ENCODE measurements at regions not wholly inside any gene's neighbourhood (a gene's known extent, or its start where the extent isn't known, plus 50 kb on each side); places are given as distances from the start of the nearest gene placed in this dataset.

DNA sequence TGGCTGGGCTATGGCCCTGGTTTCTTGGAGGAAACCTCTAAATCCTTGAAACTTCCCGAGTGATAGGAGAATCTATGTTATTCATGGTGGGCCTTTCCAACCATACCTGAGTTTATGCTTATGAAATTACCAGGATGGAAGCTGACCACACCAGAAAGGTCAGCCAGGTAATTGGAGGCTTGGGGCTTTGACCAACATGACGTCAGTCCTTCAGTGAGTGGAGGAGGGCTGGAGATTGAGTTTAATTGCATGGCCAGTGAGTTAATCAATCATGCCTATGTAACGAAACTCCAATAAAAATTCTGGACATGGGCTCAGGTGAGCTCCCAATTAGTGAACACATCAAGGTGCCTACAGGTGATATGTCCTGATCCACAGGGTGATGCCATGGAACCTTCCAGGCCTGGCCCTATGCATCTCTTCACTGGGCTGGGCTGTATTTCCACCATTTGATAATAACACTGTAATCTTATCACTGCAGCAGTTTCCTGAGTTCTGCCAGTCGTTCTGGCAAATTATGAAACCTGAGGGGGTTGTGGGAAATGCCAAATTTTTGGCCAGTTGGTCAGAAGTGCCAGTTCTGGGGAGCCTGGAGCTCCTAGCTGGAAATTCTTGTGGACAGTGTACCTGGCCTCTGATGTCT, 106.5 kb downstream of the CDH26 start:
- peaks cover 24% of the 10 kb centered on the region for H3K4me1 ChIP-seq (replicated peaks)
- no peak for DNase-seq (ENCODE audit: low read depth in 1 of 2, low spot score in 2 of 2)
- H3K4me3 ChIP-seq = no peak overlapping the region
- H3K36me3 ChIP-seq = no peaks in the 10 kb centered on the region
- no peaks in the 10 kb centered on the region for H3K27me3 ChIP-seq (replicated peaks)
- no peaks in the 10 kb centered on the region for H3K9me3 ChIP-seq (replicated peaks)
- H3K27ac ChIP-seq = no peak overlapping the region

DNA sequence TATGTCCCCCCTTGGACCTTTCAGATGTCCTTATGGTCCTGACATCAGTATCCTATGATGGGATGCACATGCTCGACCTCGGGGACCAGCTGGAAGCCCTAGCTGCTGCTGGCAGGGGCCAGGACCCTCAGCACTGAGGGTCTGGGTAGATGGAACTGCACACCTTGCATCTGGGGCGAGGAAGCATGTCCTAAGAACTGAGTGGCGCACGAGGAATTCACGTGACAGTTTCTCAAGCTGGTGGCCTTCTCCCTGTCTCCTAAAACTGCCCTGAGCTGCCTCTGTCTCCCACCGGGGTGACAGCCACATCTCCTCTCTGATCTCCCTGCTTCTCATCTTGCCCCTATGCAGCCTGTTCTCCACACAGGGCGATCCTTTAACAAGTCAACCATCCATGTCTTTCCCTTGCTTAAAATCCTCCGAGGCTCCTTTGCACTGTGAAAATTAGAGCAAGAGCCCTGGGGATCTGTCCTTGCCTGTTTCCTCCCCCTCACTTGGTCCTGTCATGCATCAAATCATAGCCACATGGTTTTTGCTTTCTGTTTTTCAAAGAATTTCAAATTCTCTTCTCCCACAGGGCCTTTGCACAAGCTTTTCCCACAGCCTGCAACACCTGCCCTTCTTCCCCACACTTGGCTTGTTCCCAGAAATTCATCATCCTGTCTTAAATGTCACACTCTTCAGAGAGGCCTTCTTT, 107.7 kb downstream of the CDH26 start:
- no peaks in the 10 kb centered on the region for H3K27me3 ChIP-seq (replicated peaks)
- peaks cover 24% of the 10 kb centered on the region for H3K4me1 ChIP-seq (replicated peaks)
- no peak for DNase-seq (ENCODE audit: low read depth in 1 of 2, low spot score in 2 of 2)
- no peak overlapping the region for H3K27ac ChIP-seq
- H3K4me3 ChIP-seq = no peak overlapping the region
- H3K36me3 ChIP-seq = no peaks in the 10 kb centered on the region
- H3K9me3 ChIP-seq (replicated peaks) = no peaks in the 10 kb centered on the region

DNA sequence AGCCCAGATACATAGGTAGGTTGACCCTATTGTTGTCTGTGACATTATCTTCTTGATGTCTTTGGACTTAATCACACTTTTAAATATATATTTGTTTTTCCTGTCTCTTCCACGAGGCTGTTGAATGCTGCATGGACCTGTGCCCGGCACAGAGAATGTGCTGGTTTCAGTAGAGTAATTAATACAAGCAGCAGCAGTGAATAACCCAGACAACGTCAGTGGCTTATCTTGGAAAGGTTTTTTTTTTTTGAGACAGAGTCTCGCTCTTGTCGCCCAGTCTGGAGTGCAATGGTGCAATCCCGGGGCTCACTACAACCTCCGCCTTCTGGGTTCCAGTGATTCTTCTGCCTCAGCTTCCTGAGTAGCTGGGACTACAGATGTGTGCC, 108.2 kb downstream of the CDH26 start:
- H3K27ac ChIP-seq = no peak overlapping the region
- no peak for DNase-seq (ENCODE audit: low read depth in 1 of 2, low spot score in 2 of 2)

GRCh38 chr20:60068509-60068908, 110.3 kb downstream of the CDH26 start:
- H3K27me3 ChIP-seq (replicated peaks) = 0 out of 2 replicates have a peak, but pooled peaks cover 1% of the 10 kb centered on the region
- peaks cover 9% of the 10 kb centered on the region for H3K4me1 ChIP-seq (replicated peaks)
- no peaks in the 10 kb centered on the region for H3K36me3 ChIP-seq
- H3K9me3 ChIP-seq (replicated peaks) = no peaks in the 10 kb centered on the region
- H3K27ac ChIP-seq = no peak overlapping the region
- DNase-seq (ENCODE audit: low read depth in 1 of 2, low spot score in 2 of 2) = no peak
- H3K4me3 ChIP-seq = no peak overlapping the region

More for the DNA sequence above, 108.2 kb downstream of the CDH26 start:
- no peaks in the 10 kb centered on the region for H3K9me3 ChIP-seq (replicated peaks)
- H3K36me3 ChIP-seq = no peaks in the 10 kb centered on the region
- H3K4me1 ChIP-seq (replicated peaks) = peaks cover 23% of the 10 kb centered on the region
- H3K27me3 ChIP-seq (replicated peaks) = no peaks in the 10 kb centered on the region
- no peak overlapping the region for H3K4me3 ChIP-seq

DNA sequence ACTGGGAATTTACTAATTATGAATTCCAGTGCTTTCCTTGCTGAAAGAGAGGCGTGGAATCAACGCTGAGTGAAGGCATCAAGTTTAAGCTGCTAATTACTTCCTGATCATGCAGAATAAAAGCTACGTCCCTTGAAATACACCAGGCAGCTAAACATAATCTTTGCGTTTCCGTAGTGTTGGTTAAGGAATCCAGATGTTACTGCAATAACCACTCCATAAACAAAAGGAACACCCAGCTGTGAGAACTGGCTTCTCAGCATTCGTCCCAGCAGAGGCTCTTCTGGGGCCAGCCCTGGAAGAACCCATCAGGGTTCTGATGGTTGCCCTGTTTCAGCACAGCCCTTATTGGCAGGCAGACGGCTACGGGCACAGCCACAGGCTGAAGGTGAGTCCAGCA, 111.4 kb downstream of the CDH26 start:
- DNase-seq (ENCODE audit: low read depth in 1 of 2, low spot score in 2 of 2) = no peak
- Histone ChIP-seq H3K36me3 (no peaks in the 10 kb centered on the region), H3K27me3 (replicated peaks) (0 out of 2 replicates have a peak, but pooled peaks cover 5% of the 10 kb centered on the region), H3K4me1 (replicated peaks) (peaks cover 5% of the 10 kb centered on the region; the same call in 1 of the 2 replicates), H3K27ac (no peak overlapping the region), H3K4me3 (no peak overlapping the region), H3K9me3 (replicated peaks) (no peaks in the 10 kb centered on the region)

DNA sequence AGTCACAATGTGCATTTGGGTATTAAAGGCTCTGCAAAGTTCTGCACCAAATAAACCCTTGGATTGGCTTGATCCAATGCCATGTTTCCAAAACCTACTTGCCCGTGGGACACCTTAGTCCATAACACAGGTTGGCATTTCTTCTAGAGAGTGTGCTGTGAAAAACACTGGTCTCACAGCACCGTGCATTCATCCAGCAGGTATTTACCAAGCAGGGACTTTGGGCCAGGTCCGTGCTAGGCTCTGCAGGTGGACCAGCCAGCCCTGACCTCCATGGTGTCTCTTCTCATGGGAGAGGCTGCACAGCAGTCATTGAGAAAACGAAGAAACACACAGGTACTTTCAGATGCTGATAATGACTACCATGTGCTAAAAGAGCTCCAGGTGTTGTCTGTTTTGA, 112.6 kb downstream of the CDH26 start:
- Histone ChIP-seq H3K9me3 (replicated peaks) (no peaks in the 10 kb centered on the region), H3K4me3 (no peak overlapping the region), H3K27ac (no peak overlapping the region), H3K27me3 (replicated peaks) (peaks cover 9% of the 10 kb centered on the region; the same call in 1 of the 2 replicates), H3K4me1 (replicated peaks) (peaks cover 5% of the 10 kb centered on the region; the same call in 1 of the 2 replicates), H3K36me3 (no peaks in the 10 kb centered on the region)
- no peak for DNase-seq (ENCODE audit: low read depth in 1 of 2, low spot score in 2 of 2)

GRCh38 chr20:60071965-60072364, 113.7 kb downstream of the CDH26 start:
- no peak overlapping the region for H3K4me3 ChIP-seq
- peaks cover 9% of the 10 kb centered on the region; the same call in 1 of the 2 replicates for H3K27me3 ChIP-seq (replicated peaks)
- no peak overlapping the region for H3K27ac ChIP-seq
- peaks cover 5% of the 10 kb centered on the region; the same call in 1 of the 2 replicates for H3K4me1 ChIP-seq (replicated peaks)
- DNase-seq (ENCODE audit: low read depth in 1 of 2, low spot score in 2 of 2) = no peak
- H3K9me3 ChIP-seq (replicated peaks) = no peaks in the 10 kb centered on the region
- H3K36me3 ChIP-seq = no peaks in the 10 kb centered on the region

- peaks cover 5% of the 10 kb centered on the region; the same call in 1 of the 2 replicates for H3K4me1 ChIP-seq (replicated peaks)
- no peak overlapping the region for H3K27ac ChIP-seq
- peaks cover 9% of the 10 kb centered on the region; the same call in 1 of the 2 replicates for H3K27me3 ChIP-seq (replicated peaks)
- H3K36me3 ChIP-seq = no peaks in the 10 kb centered on the region
- DNase-seq (ENCODE audit: low read depth in 1 of 2, low spot score in 2 of 2) = no peak
- H3K9me3 ChIP-seq (replicated peaks) = no peaks in the 10 kb centered on the region
- no peak overlapping the region for H3K4me3 ChIP-seq
Measured at GRCh38 chr20:60073086-60073485, 114.9 kb downstream of the CDH26 start.

GRCh38 chr20:60073504-60073903, 115.3 kb downstream of the CDH26 start:
- DNase-seq (ENCODE audit: low read depth in 1 of 2, low spot score in 2 of 2) = no peak
- no peak overlapping the region for H3K4me3 ChIP-seq
- no peaks in the 10 kb centered on the region for H3K36me3 ChIP-seq
- H3K4me1 ChIP-seq (replicated peaks) = peaks cover 5% of the 10 kb centered on the region; the same call in 1 of the 2 replicates
- peaks cover 9% of the 10 kb centered on the region; the same call in 1 of the 2 replicates for H3K27me3 ChIP-seq (replicated peaks)
- no peaks in the 10 kb centered on the region for H3K9me3 ChIP-seq (replicated peaks)
- H3K27ac ChIP-seq = no peak overlapping the region

DNA sequence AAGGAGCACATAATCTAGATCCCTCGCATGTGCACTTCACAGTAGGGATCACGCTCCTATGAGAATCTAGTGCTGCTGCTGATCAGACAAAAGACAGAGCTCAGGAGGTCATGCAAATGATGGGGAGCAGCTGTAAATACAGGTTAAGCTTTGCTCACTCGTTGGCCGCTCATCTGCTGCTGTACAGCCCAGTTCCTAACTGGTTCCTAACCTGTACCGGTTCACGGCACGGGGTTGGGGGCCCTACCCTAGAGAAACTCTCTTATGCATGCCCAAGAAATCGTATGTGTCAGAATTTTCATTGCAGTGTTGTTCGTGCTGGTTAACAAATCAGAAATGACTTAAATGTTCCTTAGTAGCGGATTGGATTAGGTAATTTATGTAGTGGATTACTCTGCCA, 116.1 kb downstream of the CDH26 start:
- H3K36me3 ChIP-seq = no peaks in the 10 kb centered on the region
- H3K4me3 ChIP-seq = no peak overlapping the region
- no peak for DNase-seq (ENCODE audit: low read depth in 1 of 2, low spot score in 2 of 2)
- H3K4me1 ChIP-seq (replicated peaks) = peaks cover 5% of the 10 kb centered on the region; the same call in 1 of the 2 replicates
- no peak overlapping the region for H3K27ac ChIP-seq
- peaks cover 9% of the 10 kb centered on the region; the same call in 1 of the 2 replicates for H3K27me3 ChIP-seq (replicated peaks)
- no peaks in the 10 kb centered on the region for H3K9me3 ChIP-seq (replicated peaks)

DNA sequence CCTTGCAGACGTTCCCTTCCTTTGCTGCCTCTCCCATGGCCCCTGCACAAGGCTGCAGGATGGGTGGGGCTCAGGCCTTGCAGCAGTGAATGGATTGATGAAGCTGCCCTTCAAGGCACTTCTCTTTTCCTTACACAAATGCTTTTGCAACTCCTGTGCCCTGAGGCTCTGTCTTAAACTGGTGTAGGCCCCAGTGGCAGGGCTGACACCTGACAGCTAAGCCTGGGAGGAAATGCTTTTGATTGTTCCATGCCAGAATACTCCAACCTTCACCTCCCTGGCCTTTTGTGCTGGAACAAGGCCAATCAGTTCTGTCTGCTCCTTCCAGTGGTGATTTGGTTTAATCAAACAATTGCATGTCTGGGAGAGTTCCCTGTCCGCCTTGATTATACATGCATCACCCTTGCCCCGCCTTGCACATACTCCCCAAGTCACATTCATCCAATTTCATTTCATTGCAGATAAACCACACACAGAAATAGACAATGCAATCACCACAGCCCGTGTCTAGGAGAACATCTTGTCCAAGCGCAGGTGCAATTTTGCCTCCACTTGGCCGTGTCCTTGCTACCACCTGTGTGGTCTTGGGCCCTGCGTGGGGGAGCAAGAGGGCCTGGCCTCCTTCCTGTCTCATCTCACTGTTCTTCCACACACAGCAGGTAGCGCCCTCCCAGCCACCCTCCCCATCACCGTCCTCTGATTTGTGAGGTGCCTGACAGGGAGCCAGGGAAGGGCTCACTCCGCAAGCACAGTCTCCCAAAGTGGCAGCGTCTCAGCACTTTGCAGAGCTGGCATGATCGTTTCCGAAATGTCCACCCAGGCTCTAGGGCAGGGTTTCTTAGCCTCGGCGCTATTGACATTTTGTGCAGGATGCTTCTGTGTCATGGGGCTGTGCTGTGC, 120.4 kb downstream of the CDH26 start:
- H3K27me3 ChIP-seq (replicated peaks) = peaks cover 12% of the 10 kb centered on the region
- H3K4me3 ChIP-seq = no peak overlapping the region
- H3K9me3 ChIP-seq (replicated peaks) = no peaks in the 10 kb centered on the region

DNA sequence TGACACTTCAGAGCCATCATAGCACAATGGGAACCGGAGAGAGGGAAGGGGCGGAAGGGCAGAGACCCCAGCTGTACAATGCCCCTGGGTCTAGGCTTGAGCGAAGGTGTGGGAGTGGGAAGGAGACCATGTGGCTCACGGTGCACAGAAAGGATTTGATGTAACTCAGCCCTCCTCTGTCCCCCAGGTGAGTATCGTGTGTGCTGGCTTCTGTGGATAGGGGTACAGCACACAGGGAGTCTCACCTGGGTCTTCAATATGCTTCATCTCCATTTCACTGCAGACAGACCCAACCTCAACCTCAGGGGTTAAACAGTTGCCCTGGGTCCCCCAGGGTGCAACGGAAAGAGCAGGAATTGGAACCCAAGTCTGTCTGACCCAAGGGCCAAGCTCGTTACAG, 122.2 kb downstream of the CDH26 start:
- Histone ChIP-seq H3K4me1 (replicated peaks) (no peaks in the 10 kb centered on the region), H3K27me3 (replicated peaks) (peaks cover 17% of the 10 kb centered on the region), H3K4me3 (no peak overlapping the region), H3K36me3 (no peaks in the 10 kb centered on the region), H3K27ac (no peak overlapping the region), H3K9me3 (replicated peaks) (no peaks in the 10 kb centered on the region)
- no peak for DNase-seq (ENCODE audit: low read depth in 1 of 2, low spot score in 2 of 2)

More for the DNA sequence above, 120.4 kb downstream of the CDH26 start:
- no peak for DNase-seq (ENCODE audit: low read depth in 1 of 2, low spot score in 2 of 2)
- Histone ChIP-seq H3K36me3 (no peaks in the 10 kb centered on the region), H3K27ac (no peak overlapping the region), H3K4me1 (replicated peaks) (no peaks in the 10 kb centered on the region)

GRCh38 chr20:60085551-60086132, 127.4 kb downstream of the CDH26 start:
- Histone ChIP-seq H3K27me3 (replicated peaks) (peaks cover 34% of the 10 kb centered on the region), H3K36me3 (no peaks in the 10 kb centered on the region), H3K27ac (no peak overlapping the region), H3K9me3 (replicated peaks) (no peaks in the 10 kb centered on the region), H3K4me1 (replicated peaks) (no peaks in the 10 kb centered on the region), H3K4me3 (no peak overlapping the region)
- DNase-seq (ENCODE audit: low read depth in 1 of 2, low spot score in 2 of 2) = no peak
